KBM-7 (cell line): ENCODE measurements at regions not wholly inside any gene's neighbourhood (a gene's known extent, or its start where the extent isn't known, plus 50 kb on each side); places are given as distances from the start of the nearest gene placed in this dataset.
"Not testable (repeated sequence)": the region's sequence is repeated elsewhere in the genome, so short reads cannot be mapped to it uniquely, and the experiment has no call there.

Experiments used
- DNase-seq: peaks from one replicate; pipeline ENCODE4 v3.0.0-alpha.2; 2015
- in situ Hi-C: fragments of 300-500 bp; cut with MboI; formaldehyde crosslinking; loops from 2 replicates; pipeline ENCODE4 v1.14.3; 2020; ENCODE audit warnings: low sequenced_read_pairs, low pct_unique_long_range_greater_than_20kb, mixed read lengths

DNA sequence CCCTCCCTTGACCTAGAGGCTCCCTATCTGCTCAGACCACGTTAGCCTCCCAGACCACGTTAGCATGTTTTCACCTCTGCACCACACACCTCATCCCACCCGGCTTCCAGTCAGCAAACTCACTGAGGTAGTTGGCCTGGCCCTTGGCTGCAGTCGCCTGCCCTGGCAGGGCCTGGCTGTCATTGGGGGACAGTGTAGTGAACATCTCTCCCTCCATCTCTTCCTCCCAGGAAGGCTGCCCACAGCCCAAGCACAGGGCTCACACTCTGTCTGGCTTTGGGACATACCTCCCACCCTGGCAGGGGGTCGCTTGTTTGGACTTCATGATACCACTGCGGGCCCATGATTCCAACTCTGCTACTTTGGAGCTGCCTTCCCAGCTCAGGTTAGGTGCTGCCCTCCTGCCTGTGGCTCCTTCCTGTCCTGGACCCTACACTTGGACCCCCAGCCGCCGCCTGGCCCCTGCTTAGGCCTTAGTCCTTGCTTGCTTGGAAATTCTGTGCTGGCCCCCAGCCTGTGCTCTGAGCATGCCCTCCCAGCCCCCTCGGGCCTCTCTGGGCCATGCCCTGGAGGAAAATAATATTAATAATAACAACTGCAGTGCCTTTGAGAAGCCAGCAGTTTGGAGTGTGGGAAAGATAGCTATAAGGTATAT is 167.7 kb downstream of the COPRS start:
- in situ Hi-C loops = no loop called here
- DNase-seq = no peak

DNA sequence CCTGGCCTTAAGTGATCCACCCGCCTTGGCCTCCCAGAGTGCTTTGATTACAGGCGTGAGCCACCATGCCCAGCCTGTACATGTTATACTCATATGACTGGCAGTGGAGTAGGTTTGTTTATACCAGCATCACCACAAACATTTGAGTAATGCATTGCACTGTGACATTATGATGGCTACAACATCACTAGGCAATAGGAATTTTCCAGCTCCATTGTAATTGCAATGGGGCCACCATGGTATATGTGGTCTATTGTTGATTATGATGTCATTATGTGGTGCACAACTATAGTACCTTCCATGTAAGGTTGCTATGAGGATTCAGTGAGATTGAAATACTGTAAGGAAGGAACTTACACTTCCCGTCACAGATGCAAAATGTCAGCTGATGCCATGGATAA is 168.9 kb downstream of the COPRS start:
- in situ Hi-C loops = no loop called here
- no peak for DNase-seq

GRCh38 chr17:31688701-31689100 is 170.3 kb downstream of the COPRS start:
- in situ Hi-C loops = no loop called here
- no peak for DNase-seq

DNA sequence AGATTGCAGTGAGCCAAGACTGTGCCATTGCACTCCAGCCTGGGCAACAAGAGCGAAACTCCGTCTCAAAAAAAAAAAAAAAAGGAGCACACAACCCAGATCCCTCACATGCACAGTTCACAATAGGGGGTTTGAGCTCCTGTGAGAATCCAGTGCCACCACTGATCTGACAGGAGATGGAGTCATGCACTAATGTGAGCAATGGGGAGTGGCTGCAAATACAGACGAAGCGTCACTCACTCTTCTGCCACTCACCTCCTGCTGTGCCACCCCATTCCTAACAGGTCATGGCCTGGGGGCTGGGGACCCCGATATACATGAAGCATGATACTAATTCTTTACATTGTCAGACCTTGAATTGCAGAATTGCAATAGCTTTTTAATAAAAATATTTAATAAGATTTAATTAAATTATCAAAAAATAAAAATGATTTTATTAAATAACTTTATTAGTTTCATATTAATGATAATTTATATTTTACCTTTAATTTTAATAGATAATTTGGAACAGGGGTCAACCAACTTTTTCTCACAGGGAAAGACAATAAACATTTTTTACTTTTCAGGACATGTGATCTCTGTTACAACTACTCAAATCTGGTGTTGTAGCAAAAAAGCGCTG is 171.4 kb downstream of the COPRS start:
- no peak for DNase-seq
- in situ Hi-C loops = no loop called here

DNA sequence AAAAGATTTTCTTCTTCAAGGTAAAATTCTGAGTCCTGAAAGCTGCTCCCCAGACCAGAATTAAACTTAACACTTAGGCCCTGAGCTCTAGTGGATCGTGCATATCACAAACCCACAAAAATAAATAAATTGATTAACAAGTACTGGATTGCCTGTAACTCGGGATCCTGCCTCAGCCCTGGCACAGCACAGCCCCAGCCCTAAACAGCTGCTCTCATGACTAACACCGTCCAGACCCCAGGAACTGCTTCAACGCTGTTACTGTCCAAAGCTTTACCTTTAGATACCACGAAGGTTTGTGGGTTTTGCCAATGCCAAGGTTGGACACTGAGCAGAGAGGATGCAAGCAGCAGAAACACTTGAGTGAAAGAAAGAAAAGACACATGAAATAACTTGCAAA is 172.5 kb downstream of the COPRS start:
- in situ Hi-C loops = no loop called here
- no peak for DNase-seq

DNA sequence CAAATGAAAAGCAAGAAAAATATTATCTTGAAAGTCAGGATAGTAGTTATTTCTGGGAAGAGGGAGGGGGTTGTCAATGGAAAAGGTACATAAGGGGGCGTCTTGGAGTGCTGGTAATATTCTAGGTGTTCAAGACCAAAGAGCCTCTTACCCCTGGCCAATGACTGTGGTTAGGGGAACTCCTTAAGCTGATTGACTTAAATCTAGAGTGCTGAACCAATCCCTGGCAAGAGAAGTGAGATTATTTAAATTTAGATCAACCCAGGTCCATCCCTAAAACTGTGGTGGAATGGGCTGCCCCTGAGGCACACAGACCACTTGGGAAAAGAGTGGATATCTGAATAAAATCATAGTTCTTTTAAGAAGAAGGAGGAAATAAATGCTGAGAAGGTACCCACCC is 174.1 kb downstream of the COPRS start:
- no peak for DNase-seq
- in situ Hi-C loops = no loop called here

DNA sequence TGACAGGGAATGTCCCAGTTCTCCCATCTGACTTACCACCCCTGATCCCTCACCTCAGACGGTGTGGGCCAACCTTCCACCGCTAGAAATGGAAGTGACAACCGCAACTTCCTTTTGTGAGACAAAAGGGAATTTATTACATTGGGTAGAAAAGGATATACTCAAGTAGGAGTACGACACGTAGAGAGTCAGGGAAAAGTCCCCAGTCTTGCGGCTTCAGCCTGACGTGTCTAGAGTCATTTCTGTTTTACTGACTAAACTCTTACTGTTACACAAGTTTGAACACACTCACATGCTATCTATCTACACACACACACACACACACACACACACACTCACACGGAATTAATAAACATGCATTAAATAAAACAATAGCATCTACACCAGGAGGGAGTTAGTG is 178.9 kb downstream of the COPRS start:
- DNase-seq = peak; percentile 76
- in situ Hi-C loops = no loop called here

DNA sequence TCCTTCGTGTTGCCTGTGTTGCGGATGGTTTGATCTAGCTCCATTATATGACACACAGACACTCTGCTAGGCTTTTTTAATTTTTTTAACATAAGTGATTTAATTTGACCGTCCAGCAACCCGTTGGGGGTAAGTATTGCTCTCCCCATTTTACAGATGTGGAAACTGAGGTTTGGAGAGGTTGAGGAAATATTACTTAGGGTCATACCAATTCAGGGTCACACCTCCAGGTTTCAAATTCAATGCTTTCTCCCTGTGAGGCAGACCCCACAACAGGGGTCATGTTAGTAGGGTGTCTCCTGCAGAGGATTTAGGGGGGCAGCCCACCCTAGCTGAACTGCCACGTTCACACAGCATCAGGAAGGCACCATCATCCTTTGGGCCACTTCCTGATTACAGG is 179.4 kb downstream of the COPRS start:
- DNase-seq = no peak
- in situ Hi-C loops = no loop called here

GRCh38 chr17:31678431-31678830 is 180.6 kb downstream of the COPRS start:
- in situ Hi-C loops = no loop called here
- no peak for DNase-seq

- no peak for DNase-seq
- in situ Hi-C loops = no loop called here
Observed at GRCh38 chr17:31677681-31678080, 181.4 kb downstream of the COPRS start.

GRCh38 chr17:31677036-31677435 is 182.0 kb downstream of the COPRS start:
- in situ Hi-C loops = no loop called here
- no peak for DNase-seq

DNA sequence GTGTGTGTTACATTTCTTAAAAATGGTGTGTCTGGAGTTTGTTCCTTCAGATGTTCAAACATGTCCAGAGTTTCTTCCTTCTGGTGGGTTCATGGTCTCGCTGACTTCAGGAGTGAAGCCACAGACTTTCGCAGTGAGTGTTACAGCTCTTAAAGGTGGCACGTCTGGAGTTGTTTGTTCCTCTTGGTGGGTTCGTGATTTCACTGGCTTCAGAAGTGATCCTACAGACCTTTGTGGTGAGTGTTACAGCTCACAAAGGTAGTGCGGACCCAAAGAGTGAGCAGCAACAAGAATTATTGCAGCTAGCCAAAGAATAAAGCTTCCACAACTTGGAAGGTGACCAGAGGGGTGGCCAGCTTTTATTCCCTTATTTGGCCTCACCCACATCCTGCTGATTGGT is 183.7 kb downstream of the COPRS start:
- in situ Hi-C loops, DNase-seq: not testable (repeated sequence)

- no peak for DNase-seq
- in situ Hi-C loops = no loop called here
Observed at GRCh38 chr17:31674717-31675349, 184.2 kb downstream of the COPRS start.

- in situ Hi-C loops = no loop called here
- DNase-seq = no peak
Observed at GRCh38 chr17:31674305-31674704, 184.7 kb downstream of the COPRS start.

GRCh38 chr17:31673076-31673475 is 186.0 kb downstream of the COPRS start:
- in situ Hi-C loops = no loop called here
- DNase-seq = no peak

DNA sequence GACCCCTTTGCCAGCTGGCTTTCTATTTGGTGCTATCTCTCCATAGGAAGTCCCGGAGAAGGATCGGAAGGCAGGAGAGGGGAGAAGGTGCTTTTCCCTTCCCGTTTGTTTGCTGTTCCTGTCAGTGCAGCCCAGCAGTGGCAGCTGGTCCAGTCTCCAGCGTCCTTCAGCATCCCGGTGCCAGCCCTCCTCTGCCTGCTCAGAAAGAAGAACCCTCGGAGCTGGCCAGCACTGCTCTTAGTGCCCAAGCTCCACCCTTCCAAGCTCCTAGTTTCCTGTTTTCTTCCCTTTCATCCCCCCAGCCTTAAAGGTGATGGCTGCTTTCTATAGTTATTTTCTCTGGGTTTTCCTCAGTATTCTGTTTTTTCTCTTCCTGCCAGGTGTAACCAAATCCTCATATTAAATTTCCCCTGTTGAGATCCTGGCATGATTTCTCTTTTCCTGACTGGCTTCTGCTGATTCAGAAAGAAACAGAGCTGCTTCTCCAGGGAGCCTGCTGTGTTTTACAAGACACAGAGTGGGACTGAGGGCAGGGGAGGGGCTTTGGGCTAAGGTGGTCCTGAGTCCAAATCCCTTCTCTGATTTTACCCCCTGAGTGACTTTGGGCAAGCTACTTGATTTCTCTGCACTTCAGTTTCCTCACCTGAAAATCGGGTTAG is 186.8 kb downstream of the COPRS start:
- in situ Hi-C loops = no loop called here

DNA sequence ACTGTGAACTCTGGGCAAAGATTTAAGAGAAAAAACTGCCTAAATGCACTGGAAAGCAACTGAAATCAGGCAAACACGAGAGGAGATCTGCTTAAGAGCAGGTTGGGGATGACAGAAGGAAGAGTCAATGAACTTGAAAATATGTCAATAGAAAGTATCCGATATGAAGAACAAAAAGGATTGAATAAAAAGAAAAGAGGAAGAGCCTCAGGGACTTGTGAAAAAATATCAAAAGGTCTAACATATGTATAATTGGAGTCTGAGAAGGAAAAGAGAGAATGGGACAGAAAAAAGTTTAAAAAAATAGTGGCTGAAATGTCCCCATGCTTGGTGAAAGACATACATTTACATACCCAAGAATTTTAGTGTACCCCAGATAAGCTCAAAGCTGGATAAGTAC is 195.5 kb downstream of the COPRS start:
- in situ Hi-C loops = no loop called here
- no peak for DNase-seq

More for the DNA sequence above, 186.8 kb downstream of the COPRS start:
- DNase-seq = no peak

DNA sequence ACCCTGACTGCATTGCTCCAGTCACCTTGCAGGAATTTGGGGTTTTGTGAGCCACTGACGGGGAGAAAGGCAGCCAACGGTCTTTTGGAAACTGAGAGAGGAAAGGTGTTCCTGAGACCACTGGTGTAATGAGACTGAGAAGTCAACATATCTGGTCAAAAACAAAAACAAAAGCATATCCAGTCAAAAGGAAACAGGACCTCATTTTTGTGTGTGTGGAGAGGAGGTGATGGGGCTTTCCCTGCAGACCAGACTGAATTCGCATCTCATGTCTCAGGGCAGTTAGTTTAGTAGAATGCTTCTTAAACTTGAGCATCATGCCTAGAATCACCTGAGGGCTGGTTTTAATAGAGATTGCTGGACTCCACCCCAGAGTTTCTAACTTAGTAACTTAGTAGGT is 198.4 kb downstream of the COPRS start:
- in situ Hi-C loops = no loop called here
- DNase-seq = no peak

GRCh38 chr17:31657876-31658275 is 201.2 kb downstream of the COPRS start:
- in situ Hi-C loops = no loop called here
- no peak for DNase-seq

- DNase-seq = no peak
Observed at GRCh38 chr17:31654936-31655335, 204.1 kb downstream of the COPRS start.

More at GRCh38 chr17:31654936-31655335, 204.1 kb downstream of the COPRS start:
- in situ Hi-C loops = no loop called here
